ENCODE measurements at regions not wholly inside any gene's neighbourhood (a gene's known extent, or its start where the extent isn't known, plus 50 kb on each side); places are given as distances from the start of the nearest gene placed in this dataset.

GRCh38 chr6:84979541-84979940 is 215.1 kb upstream of the TBX18 start:
- TF ChIP-seq EZH2 (IDR thresholded peaks at IDR 0.05; ENCODE audit: borderline replicate concordance, low read length) (no peak), CTCF (IDR thresholded peaks at IDR 0.05; ENCODE audit: low read length) (no peak)

GRCh38 chr6:84977363-84977705 is 212.9 kb upstream of the TBX18 start:
- no peak overlapping the region for H3K4me3 ChIP-seq (ENCODE audit: low read depth, low read length, poor library complexity, severe bottlenecking)
- H3K79me2 ChIP-seq (ENCODE audit: insufficient read depth, low read length): no peaks in the 10 kb centered on the region
- H3K9me2 ChIP-seq (ENCODE audit: low read depth, low read length): no peaks in the 10 kb centered on the region
- H3K4me2 ChIP-seq (ENCODE audit: low read length): no peak overlapping the region
- H3K9ac ChIP-seq (ENCODE audit: low read length): no peak overlapping the region
- no peak overlapping the region for H2AFZ ChIP-seq (ENCODE audit: low read length)
- TF ChIP-seq CTCF (IDR thresholded peaks at IDR 0.05; ENCODE audit: low read length) (no peak), EZH2 (IDR thresholded peaks at IDR 0.05; ENCODE audit: borderline replicate concordance, low read length) (no peak)
- H3K27ac ChIP-seq (ENCODE audit: low read depth, low read length, poor library complexity, severe bottlenecking): no peak overlapping the region
- no peaks in the 10 kb centered on the region for H3K4me1 ChIP-seq (ENCODE audit: insufficient read depth, low read length, severe bottlenecking)
- H4K20me1 ChIP-seq (ENCODE audit: insufficient read depth, low read length): no peaks in the 10 kb centered on the region
- no peaks in the 10 kb centered on the region for H3K36me3 ChIP-seq (ENCODE audit: insufficient read depth, low read length)
- no peaks in the 10 kb centered on the region for H3F3A ChIP-seq (ENCODE audit: insufficient read depth, low read length)
- H3K27me3 ChIP-seq (ENCODE audit: insufficient read depth, low read length): no peaks in the 10 kb centered on the region
- H3K9me3 ChIP-seq (ENCODE audit: low read length): no peaks in the 10 kb centered on the region

More at GRCh38 chr6:84979541-84979940, 215.1 kb upstream of the TBX18 start:
- H3K9me3 ChIP-seq (ENCODE audit: low read length): no peaks in the 10 kb centered on the region
- H2AFZ ChIP-seq (ENCODE audit: low read length): no peak overlapping the region
- H3K4me3 ChIP-seq (ENCODE audit: low read depth, low read length, poor library complexity, severe bottlenecking): no peak overlapping the region
- H4K20me1 ChIP-seq (ENCODE audit: insufficient read depth, low read length): no peaks in the 10 kb centered on the region
- H3K79me2 ChIP-seq (ENCODE audit: insufficient read depth, low read length): no peaks in the 10 kb centered on the region
- no peaks in the 10 kb centered on the region for H3K27me3 ChIP-seq (ENCODE audit: insufficient read depth, low read length)
- H3K27ac ChIP-seq (ENCODE audit: low read depth, low read length, poor library complexity, severe bottlenecking): no peak overlapping the region
- no peaks in the 10 kb centered on the region for H3K9me2 ChIP-seq (ENCODE audit: low read depth, low read length)
- H3K36me3 ChIP-seq (ENCODE audit: insufficient read depth, low read length): no peaks in the 10 kb centered on the region
- H3K4me2 ChIP-seq (ENCODE audit: low read length): no peak overlapping the region
- no peaks in the 10 kb centered on the region for H3F3A ChIP-seq (ENCODE audit: insufficient read depth, low read length)
- no peak overlapping the region for H3K9ac ChIP-seq (ENCODE audit: low read length)
- H3K4me1 ChIP-seq (ENCODE audit: insufficient read depth, low read length, severe bottlenecking): no peaks in the 10 kb centered on the region

DNA sequence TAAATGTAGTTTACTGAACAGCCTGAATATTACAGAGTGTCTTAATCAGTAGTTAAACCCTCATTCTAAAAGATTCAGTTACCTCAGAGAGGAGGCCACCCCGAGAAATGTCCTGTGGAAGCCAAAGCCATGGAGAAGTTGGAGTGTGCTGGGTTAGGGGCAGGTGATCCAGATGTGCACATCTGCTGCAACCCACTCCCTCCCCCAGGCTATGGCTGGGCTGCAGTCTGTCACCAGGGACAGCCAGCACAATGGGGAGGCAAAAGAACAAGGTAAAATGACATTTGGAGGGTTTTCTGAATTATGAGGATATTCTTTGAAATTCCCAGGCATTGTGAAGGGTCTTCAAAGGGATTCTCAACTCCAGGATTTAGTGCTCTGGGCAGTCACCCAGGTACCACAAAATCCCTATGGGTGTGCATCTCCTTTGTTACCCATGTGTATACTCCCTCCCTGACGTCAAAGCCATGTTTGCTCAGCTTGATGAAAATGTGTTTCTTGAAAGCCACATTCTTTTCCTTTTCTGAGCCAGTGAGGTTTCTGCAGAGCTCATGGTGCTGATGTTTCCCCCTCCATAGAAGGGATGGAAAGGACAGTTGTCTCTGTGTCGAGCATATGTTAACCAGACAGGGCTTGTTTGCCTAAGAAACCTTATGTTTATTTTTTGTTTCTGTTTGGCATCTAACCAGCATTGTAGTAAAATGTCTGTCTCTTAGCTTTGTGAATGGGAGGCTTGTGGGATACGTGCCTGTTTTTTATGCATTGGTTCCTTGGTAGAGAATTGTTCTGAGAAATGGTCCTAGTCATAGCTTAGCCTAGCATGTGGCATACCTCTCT is 212.3 kb upstream of the TBX18 start:
- Histone ChIP-seq H3K4me3 (ENCODE audit: low read depth, low read length, poor library complexity, severe bottlenecking) (no peak overlapping the region), H3K9ac (ENCODE audit: low read length) (no peak overlapping the region), H3K27ac (ENCODE audit: low read depth, low read length, poor library complexity, severe bottlenecking) (no peak overlapping the region), H3K27me3 (ENCODE audit: insufficient read depth, low read length) (no peaks in the 10 kb centered on the region), H3K4me1 (ENCODE audit: insufficient read depth, low read length, severe bottlenecking) (no peaks in the 10 kb centered on the region), H3K9me3 (ENCODE audit: low read length) (no peaks in the 10 kb centered on the region), H3K36me3 (ENCODE audit: insufficient read depth, low read length) (no peaks in the 10 kb centered on the region), H3K4me2 (ENCODE audit: low read length) (no peak overlapping the region), H3K79me2 (ENCODE audit: insufficient read depth, low read length) (no peaks in the 10 kb centered on the region), H3K9me2 (ENCODE audit: low read depth, low read length) (no peaks in the 10 kb centered on the region), H2AFZ (ENCODE audit: low read length) (no peak overlapping the region), H4K20me1 (ENCODE audit: insufficient read depth, low read length) (no peaks in the 10 kb centered on the region), H3F3A (ENCODE audit: insufficient read depth, low read length) (no peaks in the 10 kb centered on the region)
- TF ChIP-seq EZH2 (IDR thresholded peaks at IDR 0.05; ENCODE audit: borderline replicate concordance, low read length) (no peak), CTCF (IDR thresholded peaks at IDR 0.05; ENCODE audit: low read length) (no peak)
